ENCODE measurements at regions not wholly inside any gene's neighbourhood (a gene's known extent, or its start where the extent isn't known, plus 50 kb on each side); places are given as distances from the start of the nearest gene placed in this dataset.

DNA sequence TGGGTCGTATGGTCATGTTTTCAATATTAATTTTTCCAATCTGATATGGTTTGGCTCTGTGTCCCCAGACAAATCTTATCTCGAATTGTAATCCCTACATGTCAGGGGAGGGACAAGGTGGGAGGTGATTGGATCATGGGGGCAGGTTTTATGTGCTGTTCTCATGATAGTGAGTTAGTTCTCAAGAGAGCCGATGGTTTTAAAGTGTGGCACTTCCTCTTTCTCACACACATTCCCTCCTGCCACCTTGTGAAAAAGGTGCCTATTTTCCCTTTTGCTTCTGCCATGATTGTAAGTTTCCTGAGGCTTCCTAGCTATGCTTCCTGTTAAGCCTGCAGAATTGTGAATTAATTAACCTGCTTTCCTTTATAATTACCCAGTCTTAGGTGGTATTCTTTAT is 309.1 kb upstream of the GRIN3A start:
- Histone ChIP-seq H3K27me3 (no peaks in the 10 kb centered on the region), H3K9me3 (no peaks in the 10 kb centered on the region), H3K4me1 (no peaks in the 10 kb centered on the region), H3K27ac (no peak overlapping the region), H3K4me3 (no peak overlapping the region), H3K36me3 (no peaks in the 10 kb centered on the region)
- intact Hi-C loops (cut with DNase I; ENCODE audit: low total_unique reads): no loop called here
- no peak for TF ChIP-seq CTCF (IDR thresholded peaks at IDR 0.05)
- DNase-seq: no peak

DNA sequence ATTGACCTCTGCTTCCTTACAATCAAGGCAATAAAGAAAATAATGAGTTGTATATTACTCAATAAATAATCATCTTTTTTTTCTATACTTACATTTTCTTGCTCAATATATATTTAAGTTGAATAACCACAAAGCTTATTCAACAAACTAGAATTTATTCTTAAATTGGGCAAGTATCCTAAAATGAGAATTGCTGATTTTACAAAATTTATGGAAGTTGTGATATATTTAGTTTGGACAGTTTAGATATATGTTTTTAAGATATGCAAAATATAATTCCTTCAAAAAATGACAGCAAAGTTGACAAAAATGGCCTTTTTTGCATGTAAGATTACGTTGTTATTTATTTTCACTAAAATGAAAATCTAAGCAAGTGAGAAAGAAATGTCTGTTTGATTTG is 305.7 kb upstream of the GRIN3A start:
- H3K27ac ChIP-seq: no peak overlapping the region
- H3K4me3 ChIP-seq: no peak overlapping the region
- no peak for TF ChIP-seq CTCF (IDR thresholded peaks at IDR 0.05)
- H3K9me3 ChIP-seq: no peaks in the 10 kb centered on the region
- H3K36me3 ChIP-seq: no peaks in the 10 kb centered on the region
- no peaks in the 10 kb centered on the region for H3K4me1 ChIP-seq
- DNase-seq: no peak
- no peaks in the 10 kb centered on the region for H3K27me3 ChIP-seq
- intact Hi-C loops (cut with DNase I; ENCODE audit: low total_unique reads): no loop called here

GRCh38 chr9:102038006-102038405 is 299.6 kb upstream of the GRIN3A start:
- no peaks in the 10 kb centered on the region for H3K27me3 ChIP-seq
- no peak overlapping the region for H3K4me3 ChIP-seq
- no peaks in the 10 kb centered on the region for H3K4me1 ChIP-seq
- no peaks in the 10 kb centered on the region for H3K9me3 ChIP-seq
- DNase-seq: no peak
- no peak overlapping the region for H3K27ac ChIP-seq
- no peaks in the 10 kb centered on the region for H3K36me3 ChIP-seq
- no peak for TF ChIP-seq CTCF (IDR thresholded peaks at IDR 0.05)
- intact Hi-C loops (cut with DNase I; ENCODE audit: low total_unique reads): no loop called here

- intact Hi-C loops (cut with DNase I; ENCODE audit: low total_unique reads): no loop called here
- Histone ChIP-seq H3K27ac (no peak overlapping the region), H3K36me3 (no peaks in the 10 kb centered on the region), H3K9me3 (no peaks in the 10 kb centered on the region), H3K4me3 (no peak overlapping the region), H3K4me1 (no peaks in the 10 kb centered on the region), H3K27me3 (no peaks in the 10 kb centered on the region)
- DNase-seq: no peak
- no peak for TF ChIP-seq CTCF (IDR thresholded peaks at IDR 0.05)
These were observed 297.5 kb upstream of the GRIN3A start for GRCh38 chr9:102035929-102036328.

DNA sequence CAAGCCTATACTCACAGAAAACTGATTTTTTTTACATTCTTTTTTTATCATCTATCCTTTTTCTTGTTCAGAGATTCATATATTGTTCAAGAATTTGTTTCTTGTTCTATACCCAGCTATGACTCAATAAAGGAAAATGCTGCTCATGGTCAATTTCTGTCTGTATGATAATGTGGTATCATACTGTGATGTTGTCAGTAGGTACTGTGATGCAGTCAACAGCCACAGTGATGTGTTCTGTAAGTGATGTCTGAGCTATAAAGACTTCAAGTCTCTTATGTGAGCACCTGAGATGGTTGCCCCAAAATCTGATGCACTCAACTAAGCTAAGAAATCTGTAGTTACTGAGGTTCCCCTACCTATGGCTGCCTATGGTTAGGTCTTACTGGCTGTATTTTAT is 294.2 kb upstream of the GRIN3A start:
- Histone ChIP-seq H3K4me3 (no peak overlapping the region), H3K27me3 (no peaks in the 10 kb centered on the region), H3K9me3 (peaks cover 0 to 7% (median 0%) of the 10 kb centered on the region in 3 donors), H3K36me3 (no peaks in the 10 kb centered on the region), H3K4me1 (no peaks in the 10 kb centered on the region), H3K27ac (no peak overlapping the region)
- no peak for DNase-seq
- intact Hi-C loops (cut with DNase I; ENCODE audit: low total_unique reads): no loop called here
- TF ChIP-seq CTCF (IDR thresholded peaks at IDR 0.05): no peak

GRCh38 chr9:102000956-102001355 is 262.5 kb upstream of the GRIN3A start:
- H3K9me3 ChIP-seq: no peaks in the 10 kb centered on the region
- intact Hi-C loops (cut with DNase I; ENCODE audit: low total_unique reads): no loop called here
- no peak overlapping the region for H3K27ac ChIP-seq
- no peak for DNase-seq
- no peak overlapping the region for H3K4me3 ChIP-seq
- no peak for TF ChIP-seq CTCF (IDR thresholded peaks at IDR 0.05)
- no peaks in the 10 kb centered on the region for H3K4me1 ChIP-seq
- no peaks in the 10 kb centered on the region for H3K27me3 ChIP-seq
- H3K36me3 ChIP-seq: no peaks in the 10 kb centered on the region

Measured in tibial artery (tissue), 4 donors.